Esophagus squamous epithelium (tissue), 5 donors: ENCODE measurements at regions not wholly inside any gene's neighbourhood (a gene's known extent, or its start where the extent isn't known, plus 50 kb on each side); places are given as distances from the start of the nearest gene placed in this dataset.

Source experiments
- DNase-seq: peaks from one replicate; lab custom pipeline; 2025; lab: John Stamatoyannopoulos, UW
- H3K27ac ChIP-seq, 4 donors: fragments of 200-600 bp; sonication (generic); one replicate each; pipeline ENCODE4 v1.5.1; 2016 to 2019; ENCODE audit warnings: mild to moderate bottlenecking in 1 of 4
- H3K27me3 ChIP-seq, 4 donors: fragments of 200-600 bp; sonication (generic); 1 replicate in 3 of 4; 2 replicates in 1 of 4; pipeline versions ENCODE4 v1.5.1 to v1.6.0; 2017 to 2021; ENCODE audit warnings: antibody characterized with exemption in 1 of 4
- H3K36me3 ChIP-seq, 3 donors: fragments of 200-600 bp; sonication (generic); one replicate each; pipeline ENCODE4 v1.5.1; 2016 to 2019
- H3K4me1 ChIP-seq, 3 donors: fragments of 200-600 bp; sonication (generic); one replicate each; pipeline ENCODE4 v1.5.1; 2017 to 2019
- H3K4me3 ChIP-seq, 4 donors: fragments of 200-600 bp; sonication (generic); 1 replicate in 3 of 4; 2 replicates in 1 of 4; pipeline ENCODE4 v1.5.1; 2016 to 2019; ENCODE audit warnings: mild to moderate bottlenecking in 2 of 4, moderate library complexity in 1 of 4
- H3K9me3 ChIP-seq, 3 donors: fragments of 200-600 bp; sonication (generic); one replicate each; pipeline ENCODE4 v1.5.1; 2016 to 2019
- CTCF ChIP-seq, 6 experiments: fragments of 450-650 bp in 4 of 6; fragments of 200-600 bp in 2 of 6; sonication (generic) in 2 of 6; IDR thresholded peaks; one replicate each; pipeline ENCODE4 v1.5.1; 2016 to 2019; ENCODE audit warnings: antibody characterized with exemption in 6 of 6, mild to moderate bottlenecking in 4 of 6, moderate library complexity in 4 of 6
- POLR2A ChIP-seq, 4 donors: fragments of 450-650 bp; IDR thresholded peaks; one replicate each; pipeline ENCODE4 v1.6.1; 2017; ENCODE audit warnings: antibody characterized with exemption in 4 of 4, mild to moderate bottlenecking in 4 of 4, moderate library complexity in 3 of 4
- WGBS, 2 donors: methylation state at CpG; one replicate each; pipeline ENCODE4 v1.1.5; 2018; 5-methylcytosine and 5-hydroxymethylcytosine counted together
- intact Hi-C: fragments of 100-400 bp; cut with DNase I; formaldehyde crosslinking; loops from one replicate; pipeline ENCODE4 v1.15.0; 2022
- donor health status: DM: yes; HTN: yes; CAD: no.

GRCh38 chr16:51276336-51276735 is 125.3 kb upstream of the SALL1 start:
- TF ChIP-seq CTCF (IDR thresholded peaks at IDR 0.05): no peak
- no peak for TF ChIP-seq POLR2A (IDR thresholded peaks at IDR 0.05)
- Histone ChIP-seq H3K36me3 (no peaks in the 10 kb centered on the region), H3K9me3 (no peaks in the 10 kb centered on the region), H3K4me1 (no peaks in the 10 kb centered on the region), H3K27me3 (peaks cover 0 to under 1% (median 0%) of the 10 kb centered on the region in 4 donors), H3K27ac (no peak overlapping the region), H3K4me3 (no peak overlapping the region)
- no peak for DNase-seq
- intact Hi-C loops: no loop called here
- 45 to 73% methylated on average over 1 of the region's 1 CpG for WGBS, 2 donors

- TF ChIP-seq CTCF (IDR thresholded peaks at IDR 0.05) (no peak), POLR2A (IDR thresholded peaks at IDR 0.05) (no peak)
- intact Hi-C loops: no loop called here
- Histone ChIP-seq H3K27ac (no peak overlapping the region), H3K36me3 (no peaks in the 10 kb centered on the region), H3K27me3 (peaks cover 0 to 9% (median 0%) of the 10 kb centered on the region in 4 donors), H3K9me3 (no peaks in the 10 kb centered on the region), H3K4me1 (no peaks in the 10 kb centered on the region), H3K4me3 (no peak overlapping the region)
- no peak for DNase-seq
- 64 to 71% methylated on average over 4 of the region's 4 CpGs for WGBS, 2 donors
Measured at GRCh38 chr16:51272420-51272819, 121.3 kb upstream of the SALL1 start.

- H3K36me3 ChIP-seq: no peaks in the 10 kb centered on the region
- H3K4me1 ChIP-seq: no peaks in the 10 kb centered on the region
- intact Hi-C loops: no loop called here
- TF ChIP-seq POLR2A (IDR thresholded peaks at IDR 0.05) (no peak), CTCF (IDR thresholded peaks at IDR 0.05) (no peak)
- no peak for DNase-seq
- H3K4me3 ChIP-seq: no peak overlapping the region
- H3K27me3 ChIP-seq: peaks cover 0 to 9% (median 0%) of the 10 kb centered on the region in 4 donors
- 37% methylated on average over 5 of the region's 5 CpGs for WGBS, 2 donors
- H3K27ac ChIP-seq: no peak overlapping the region
- H3K9me3 ChIP-seq: no peaks in the 10 kb centered on the region
Measured at GRCh38 chr16:51271156-51271701, 120.2 kb upstream of the SALL1 start.

- no peak for DNase-seq
- no peak overlapping the region for H3K4me3 ChIP-seq
- TF ChIP-seq POLR2A (IDR thresholded peaks at IDR 0.05) (no peak), CTCF (IDR thresholded peaks at IDR 0.05) (no peak)
- H3K9me3 ChIP-seq: peaks cover 0 to 4% (median 0%) of the 10 kb centered on the region in 3 donors
- no peaks in the 10 kb centered on the region for H3K36me3 ChIP-seq
- H3K27me3 ChIP-seq: peaks cover 0 to 9% (median 0%) of the 10 kb centered on the region in 4 donors
- intact Hi-C loops: no loop called here
- 16 to 36% methylated on average over 2 to 4 of the region's 4 CpGs for WGBS, 2 donors
- H3K27ac ChIP-seq: no peak overlapping the region
- H3K4me1 ChIP-seq: no peaks in the 10 kb centered on the region
Measured at GRCh38 chr16:51268237-51268636, 117.2 kb upstream of the SALL1 start.

GRCh38 chr16:51267681-51268080 is 116.6 kb upstream of the SALL1 start:
- no peak for DNase-seq
- Histone ChIP-seq H3K27ac (no peak overlapping the region), H3K36me3 (no peaks in the 10 kb centered on the region), H3K9me3 (peaks cover 0 to 4% (median 0%) of the 10 kb centered on the region in 3 donors), H3K4me1 (no peaks in the 10 kb centered on the region), H3K4me3 (no peak overlapping the region), H3K27me3 (peaks cover 0 to 9% (median 0%) of the 10 kb centered on the region in 4 donors)
- intact Hi-C loops: no loop called here
- TF ChIP-seq CTCF (IDR thresholded peaks at IDR 0.05) (no peak), POLR2A (IDR thresholded peaks at IDR 0.05) (no peak)
- 51 to 72% methylated on average over 2 to 3 of the region's 3 CpGs for WGBS, 2 donors
